Liver (tissue), 8 donors: ENCODE measurements at regions not wholly inside any gene's neighbourhood (a gene's known extent, or its start where the extent isn't known, plus 50 kb on each side); places are given as distances from the start of the nearest gene placed in this dataset.

ENCODE experiments used
- DNase-seq: peaks from one replicate; pipeline ENCODE4 v3.0.0-alpha.2; 2017; ENCODE audit warnings: low spot score
- H3K27ac ChIP-seq, 2 donors: one replicate each; pipeline ENCODE4 v1.7.0; 2013; ENCODE audit warnings: inconsistent platforms in 2 of 2, low read length in 2 of 2, control low read depth in 1 of 2, low read depth in 1 of 2, mild to moderate bottlenecking in 1 of 2
- H3K27me3 ChIP-seq, 4 donors: one replicate each; pipeline versions ENCODE4 v1.6.1 to v1.7.0; 2013; ENCODE audit warnings: low read length in 3 of 4, inconsistent platforms in 1 of 4, mild to moderate bottlenecking in 1 of 4, moderate library complexity in 1 of 4; ENCODE audit not compliant: control insufficient read depth in 4 of 4, insufficient read depth in 4 of 4
- H3K36me3 ChIP-seq, 4 donors: one replicate each; pipeline versions ENCODE4 v1.6.1 to v1.7.0; 2013; ENCODE audit warnings: low read length in 3 of 4, mild to moderate bottlenecking in 3 of 4, low read depth in 1 of 4, moderate library complexity in 1 of 4; ENCODE audit not compliant: control insufficient read depth in 4 of 4, insufficient read depth in 3 of 4
- H3K4me1 ChIP-seq, 4 donors: one replicate each; pipeline versions ENCODE4 v1.6.1 to v1.7.0; 2013; ENCODE audit warnings: low read length in 3 of 4, mild to moderate bottlenecking in 3 of 4, moderate library complexity in 1 of 4; ENCODE audit not compliant: control insufficient read depth in 4 of 4, insufficient read depth in 4 of 4
- H3K4me3 ChIP-seq, 3 donors: one replicate each; pipeline versions ENCODE4 v1.6.1 to v1.7.0; 2013; ENCODE audit warnings: low read length in 3 of 3, control low read depth in 1 of 3, low read depth in 1 of 3, mild to moderate bottlenecking in 1 of 3
- H3K9ac ChIP-seq, 2 donors: one replicate each; pipeline ENCODE4 v1.7.0; 2013; ENCODE audit warnings: low read length in 2 of 2, mild to moderate bottlenecking in 2 of 2, moderate library complexity in 2 of 2, control low read depth in 1 of 2, low read depth in 1 of 2
- H3K9me3 ChIP-seq, 4 donors: one replicate each; pipeline versions ENCODE4 v1.6.1 to v1.7.0; 2013; ENCODE audit warnings: low read length in 3 of 4; ENCODE audit not compliant: control insufficient read depth in 4 of 4
- ATF3 ChIP-seq: IDR thresholded peaks from 2 replicates; pipeline ENCODE4 v1.6.1; 2016; ENCODE audit warnings: antibody characterized with exemption
- CTCF ChIP-seq: fragments of 150-350 bp; IDR thresholded peaks from 2 replicates; pipeline ENCODE4 v1.5.1; 2017; ENCODE audit warnings: improper control_type of control experiment, low read depth, low read length; ENCODE audit not compliant: missing input control
- EGR1 ChIP-seq, 2 donors: IDR thresholded peaks; 2 replicates each; pipeline ENCODE4 v1.6.1; 2016 to 2018; ENCODE audit warnings: antibody characterized with exemption in 2 of 2, low read depth in 2 of 2
- FOXA1 ChIP-seq: IDR thresholded peaks from 2 replicates; pipeline ENCODE4 v1.6.1; 2016; ENCODE audit warnings: antibody characterized with exemption
- FOXA2 ChIP-seq: IDR thresholded peaks from 2 replicates; pipeline ENCODE4 v1.6.1; 2016; ENCODE audit warnings: antibody characterized with exemption
- GABPA ChIP-seq, 2 donors: IDR thresholded peaks in 1 of 2; conservative IDR thresholded peaks in 1 of 2; 2 replicates each; pipeline ENCODE4 v1.6.1; 2016; ENCODE audit warnings: antibody characterized with exemption in 2 of 2, mild to moderate bottlenecking in 1 of 2, moderate library complexity in 1 of 2
- HNF4A ChIP-seq, 2 donors: conservative IDR thresholded peaks; 2 replicates each; pipeline ENCODE4 v1.6.1; 2016; ENCODE audit warnings: antibody characterized with exemption in 2 of 2, mild to moderate bottlenecking in 2 of 2
- HNF4G ChIP-seq: IDR thresholded peaks from 2 replicates; pipeline ENCODE4 v1.6.1; 2016; ENCODE audit warnings: antibody characterized with exemption
- JUND ChIP-seq, 2 donors: IDR thresholded peaks; 2 replicates each; pipeline ENCODE4 v1.6.1; 2016; ENCODE audit warnings: antibody characterized with exemption in 2 of 2
- MAX ChIP-seq: IDR thresholded peaks from 2 replicates; pipeline ENCODE4 v1.6.1; 2016; ENCODE audit warnings: antibody characterized with exemption
- NR2F2 ChIP-seq: IDR thresholded peaks from 2 replicates; pipeline ENCODE4 v1.6.1; 2016; ENCODE audit warnings: antibody characterized with exemption
- RAD21 ChIP-seq, 2 donors: IDR thresholded peaks; 2 replicates each; pipeline ENCODE4 v1.6.1; 2016; ENCODE audit warnings: antibody characterized with exemption in 2 of 2, mild to moderate bottlenecking in 2 of 2
- REST ChIP-seq: IDR thresholded peaks from 2 replicates; pipeline ENCODE4 v1.6.1; 2016; ENCODE audit warnings: antibody characterized with exemption, mild to moderate bottlenecking
- RXRA ChIP-seq, 2 donors: IDR thresholded peaks; 2 replicates each; pipeline ENCODE4 v1.6.1; 2017 to 2018; ENCODE audit warnings: antibody characterized with exemption in 2 of 2, mild to moderate bottlenecking in 1 of 2
- SP1 ChIP-seq: IDR thresholded peaks from 2 replicates; pipeline ENCODE4 v1.6.1; 2018; ENCODE audit warnings: antibody characterized with exemption, mild to moderate bottlenecking
- TAF1 ChIP-seq: conservative IDR thresholded peaks from 2 replicates; pipeline ENCODE4 v1.6.1; 2016; ENCODE audit warnings: antibody characterized with exemption, mild to moderate bottlenecking
- YY1 ChIP-seq: IDR thresholded peaks from 2 replicates; pipeline ENCODE4 v1.6.1; 2016; ENCODE audit warnings: antibody characterized with exemption, mild to moderate bottlenecking
- ZBTB33 ChIP-seq: IDR thresholded peaks from 2 replicates; pipeline ENCODE4 v1.6.1; 2016; ENCODE audit warnings: antibody characterized with exemption
- WGBS: extraction: QIAGEN DNeasy Blood & Tissue Kit; methylation state at CpG from one replicate; pipeline ENCODE4 v1.1.7; 2013; 5-methylcytosine and 5-hydroxymethylcytosine counted together
- donor health status: healthy.
- donor health status: healthy.
- donor health status: healthy.
- donor health status: healthy.
- donor health status: healthy.

GRCh38 chr14:29370024-29370423 lies 557.6 kb downstream of the PRKD1 start:
- DNase-seq: no peak
- no peak for TF ChIP-seq SP1

GRCh38 chr14:29376237-29376636 lies 551.4 kb downstream of the PRKD1 start:
- Histone ChIP-seq H3K4me1 (no peaks in the 10 kb centered on the region), H3K27me3 (no peaks in the 10 kb centered on the region), H3K27ac (no peak overlapping the region), H3K9me3 (no peaks in the 10 kb centered on the region), H3K36me3 (no peaks in the 10 kb centered on the region), H3K9ac (no peak overlapping the region), H3K4me3 (no peak overlapping the region)
- 46% methylated on average over 4 of the region's 4 CpGs for WGBS
- no peak for DNase-seq
- TF ChIP-seq CTCF (no peak), YY1 (no peak), GABPA (IDR thresholded peaks at IDR 0.05 in 1 of 2, conservative IDR thresholded peaks at IDR 0.05 in 1 of 2) (no peak), FOXA2 (no peak), HNF4G (no peak), EGR1 (IDR thresholded peaks at IDR 0.05; ENCODE audit: low read depth in 2 of 2) (no peak), SP1 (no peak), ZBTB33 (no peak), HNF4A (conservative IDR thresholded peaks at IDR 0.05) (no peak), NR2F2 (no peak), RXRA (IDR thresholded peaks at IDR 0.05) (no peak), JUND (IDR thresholded peaks at IDR 0.05) (no peak), REST (no peak), RAD21 (IDR thresholded peaks at IDR 0.05) (no peak), ATF3 (no peak), MAX (no peak), FOXA1 (no peak), TAF1 (no peak)

More at GRCh38 chr14:29370024-29370423, 557.6 kb downstream of the PRKD1 start:
- Histone ChIP-seq H3K27me3 (no peaks in the 10 kb centered on the region), H3K36me3 (no peaks in the 10 kb centered on the region), H3K27ac (no peak overlapping the region), H3K9me3 (no peaks in the 10 kb centered on the region), H3K9ac (no peak overlapping the region), H3K4me3 (no peak overlapping the region), H3K4me1 (no peaks in the 10 kb centered on the region)
- 80% methylated on average over 2 of the region's 2 CpGs for WGBS
